Fibroblast of pulmonary artery (primary cell): ENCODE measurements at regions not wholly inside any gene's neighbourhood (a gene's known extent, or its start where the extent isn't known, plus 50 kb on each side); places are given as distances from the start of the nearest gene placed in this dataset.
"Not testable (repeated sequence)": the region's sequence is repeated elsewhere in the genome, so short reads cannot be mapped to it uniquely, and the experiment has no call there.

Source experiments
- DNase-seq: peaks from one replicate; pipeline ENCODE4 v3.0.0-alpha.2; 2010; ENCODE audit warnings: low read depth
- H3K4me3 ChIP-seq: replicated peaks from 2 replicates; pipeline ENCODE4 v1.5.1; 2011; ENCODE audit warnings: low read depth, mild to moderate bottlenecking, control low read depth, low read length, moderate library complexity
- TF ChIP-seq, protein P1 (sequence below): IDR thresholded peaks from 2 replicates; pipeline ENCODE4 v1.5.1; 2011; ENCODE audit warnings: mild to moderate bottlenecking, control low read depth, low read length, inconsistent platforms; ENCODE audit errors: missing control alignments

DNA sequence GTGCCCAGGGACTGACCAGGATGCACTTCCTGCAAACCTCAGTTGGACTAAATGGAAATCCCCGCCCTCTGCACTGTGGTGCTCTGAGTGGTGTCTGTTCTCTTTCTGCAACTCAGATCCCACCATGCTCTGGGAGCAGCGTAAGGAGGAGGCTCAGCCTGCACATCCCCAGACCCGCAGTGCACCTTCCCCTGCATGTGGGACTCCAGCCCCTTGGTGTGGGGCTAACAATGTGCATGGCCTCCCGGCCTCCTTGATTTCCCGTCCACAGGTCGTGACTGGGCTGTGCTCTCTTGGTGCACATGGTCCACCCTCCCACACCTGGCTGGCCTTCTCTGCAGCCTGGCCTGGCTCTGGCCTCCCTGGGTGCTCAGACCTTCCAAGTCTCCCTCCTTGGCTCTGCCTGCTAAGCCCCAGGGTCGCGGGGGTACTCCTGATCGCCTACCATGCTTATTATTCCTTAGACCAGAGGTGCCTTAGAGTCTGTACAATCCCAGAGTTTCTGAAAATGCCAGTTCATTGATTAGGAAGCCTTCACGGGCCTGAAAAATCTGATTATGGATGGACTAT lies 397.5 kb downstream of the IRX2 start:
- no peak for DNase-seq
- TF ChIP-seq, protein P1, sequence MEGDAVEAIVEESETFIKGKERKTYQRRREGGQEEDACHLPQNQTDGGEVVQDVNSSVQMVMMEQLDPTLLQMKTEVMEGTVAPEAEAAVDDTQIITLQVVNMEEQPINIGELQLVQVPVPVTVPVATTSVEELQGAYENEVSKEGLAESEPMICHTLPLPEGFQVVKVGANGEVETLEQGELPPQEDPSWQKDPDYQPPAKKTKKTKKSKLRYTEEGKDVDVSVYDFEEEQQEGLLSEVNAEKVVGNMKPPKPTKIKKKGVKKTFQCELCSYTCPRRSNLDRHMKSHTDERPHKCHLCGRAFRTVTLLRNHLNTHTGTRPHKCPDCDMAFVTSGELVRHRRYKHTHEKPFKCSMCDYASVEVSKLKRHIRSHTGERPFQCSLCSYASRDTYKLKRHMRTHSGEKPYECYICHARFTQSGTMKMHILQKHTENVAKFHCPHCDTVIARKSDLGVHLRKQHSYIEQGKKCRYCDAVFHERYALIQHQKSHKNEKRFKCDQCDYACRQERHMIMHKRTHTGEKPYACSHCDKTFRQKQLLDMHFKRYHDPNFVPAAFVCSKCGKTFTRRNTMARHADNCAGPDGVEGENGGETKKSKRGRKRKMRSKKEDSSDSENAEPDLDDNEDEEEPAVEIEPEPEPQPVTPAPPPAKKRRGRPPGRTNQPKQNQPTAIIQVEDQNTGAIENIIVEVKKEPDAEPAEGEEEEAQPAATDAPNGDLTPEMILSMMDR: no peak
- H3K4me3 ChIP-seq: no peak overlapping the region

DNA sequence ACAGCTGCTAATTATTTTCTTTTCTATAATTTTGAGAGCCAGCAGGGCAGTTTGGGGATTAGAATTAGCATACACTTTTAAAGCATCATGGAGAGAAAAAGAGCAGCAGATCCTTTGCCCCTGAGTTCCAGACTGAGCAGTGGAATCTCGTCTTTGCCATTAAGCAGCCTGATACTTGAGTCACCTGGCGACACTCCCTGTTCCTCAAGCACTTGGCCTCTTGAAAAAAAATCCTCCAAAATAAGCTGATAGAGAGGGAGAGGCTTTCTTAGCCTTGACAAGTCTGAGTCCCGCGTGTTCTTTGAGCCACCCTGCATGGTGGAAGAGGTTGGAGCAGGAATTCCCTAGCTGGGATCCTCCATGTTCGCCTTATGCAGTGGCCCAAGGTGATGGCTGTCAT lies 398.3 kb downstream of the IRX2 start:
- DNase-seq: no peak
- TF ChIP-seq, protein P1: no peak
- H3K4me3 ChIP-seq: no peak overlapping the region

DNA sequence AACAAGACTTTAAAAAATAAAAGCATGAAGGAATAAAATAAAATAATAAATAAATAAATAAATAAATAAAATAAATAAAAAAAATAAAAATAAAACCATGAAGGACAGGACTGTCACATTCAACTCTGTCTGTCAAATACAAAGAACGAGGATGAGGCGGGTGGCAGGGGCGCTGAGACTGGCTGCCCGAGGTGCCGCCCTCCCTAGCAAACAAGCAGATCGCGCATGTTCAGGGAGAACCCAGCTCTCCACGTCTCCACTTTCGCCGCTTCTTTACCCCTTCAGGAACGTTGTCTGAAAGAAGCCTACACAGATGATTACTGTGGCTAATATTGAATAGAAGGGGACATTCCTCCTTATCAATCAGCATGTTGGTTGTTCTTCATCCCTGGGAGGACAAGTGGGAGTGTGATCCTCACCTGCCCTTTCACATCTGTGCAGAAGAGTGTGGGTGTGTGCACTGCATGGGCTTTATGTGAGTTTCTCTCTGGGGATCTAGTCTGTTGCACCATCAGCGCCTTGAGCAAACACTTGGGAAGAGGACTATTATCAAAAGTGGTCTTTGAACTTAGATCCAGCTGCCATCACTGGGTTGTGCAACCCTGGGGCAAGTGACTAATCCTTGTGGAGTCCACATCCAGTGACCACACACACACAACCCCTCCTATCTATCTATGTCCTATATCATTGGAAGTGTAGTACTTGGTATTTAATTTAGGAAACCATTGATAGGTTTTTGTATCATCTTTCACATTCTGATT lies 399.2 kb downstream of the IRX2 start:
- TF ChIP-seq, protein P1: no peak
- DNase-seq: no peak
- H3K4me3 ChIP-seq: no peak overlapping the region

DNA sequence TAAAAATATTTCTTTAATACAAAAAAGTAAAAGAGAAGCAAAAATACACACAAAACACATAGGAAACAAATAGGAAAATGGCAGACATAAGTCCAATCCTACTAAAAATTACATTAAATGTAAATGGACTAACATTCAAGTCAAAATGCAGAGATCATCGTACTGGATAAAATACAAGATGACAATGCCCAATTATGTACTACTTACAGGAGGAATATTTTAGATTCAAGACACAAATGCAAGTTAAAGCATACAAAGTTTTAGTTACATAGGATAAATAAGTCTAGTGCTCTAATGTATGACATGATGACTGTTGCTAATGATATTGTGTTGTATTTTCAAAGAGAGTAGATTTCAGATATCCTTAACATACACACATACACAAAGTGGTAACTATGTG lies 401.7 kb downstream of the IRX2 start:
- DNase-seq, H3K4me3 ChIP-seq: not testable (repeated sequence)

DNA sequence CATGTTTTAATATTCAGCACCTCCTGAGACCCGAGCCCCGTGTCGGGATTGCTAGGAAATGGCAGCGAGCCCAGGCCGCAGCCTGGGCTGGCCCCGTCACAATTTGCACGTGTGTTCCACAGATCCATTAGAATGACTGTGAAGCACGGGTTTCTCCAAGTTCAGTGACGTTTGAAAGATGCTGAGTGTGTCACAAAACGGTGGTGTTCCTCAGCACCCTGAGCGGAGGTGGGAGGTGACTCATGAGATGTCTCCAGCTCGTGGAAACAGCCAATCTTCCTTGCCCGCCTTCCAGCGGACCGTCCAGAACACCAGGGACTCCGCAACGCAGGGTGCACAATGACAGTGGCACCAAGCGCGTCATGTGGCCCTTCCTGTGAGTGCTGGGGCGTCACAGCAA lies 412.8 kb downstream of the IRX2 start:
- DNase-seq: no peak
- TF ChIP-seq, protein P1: no peak
- H3K4me3 ChIP-seq: no peak overlapping the region

DNA sequence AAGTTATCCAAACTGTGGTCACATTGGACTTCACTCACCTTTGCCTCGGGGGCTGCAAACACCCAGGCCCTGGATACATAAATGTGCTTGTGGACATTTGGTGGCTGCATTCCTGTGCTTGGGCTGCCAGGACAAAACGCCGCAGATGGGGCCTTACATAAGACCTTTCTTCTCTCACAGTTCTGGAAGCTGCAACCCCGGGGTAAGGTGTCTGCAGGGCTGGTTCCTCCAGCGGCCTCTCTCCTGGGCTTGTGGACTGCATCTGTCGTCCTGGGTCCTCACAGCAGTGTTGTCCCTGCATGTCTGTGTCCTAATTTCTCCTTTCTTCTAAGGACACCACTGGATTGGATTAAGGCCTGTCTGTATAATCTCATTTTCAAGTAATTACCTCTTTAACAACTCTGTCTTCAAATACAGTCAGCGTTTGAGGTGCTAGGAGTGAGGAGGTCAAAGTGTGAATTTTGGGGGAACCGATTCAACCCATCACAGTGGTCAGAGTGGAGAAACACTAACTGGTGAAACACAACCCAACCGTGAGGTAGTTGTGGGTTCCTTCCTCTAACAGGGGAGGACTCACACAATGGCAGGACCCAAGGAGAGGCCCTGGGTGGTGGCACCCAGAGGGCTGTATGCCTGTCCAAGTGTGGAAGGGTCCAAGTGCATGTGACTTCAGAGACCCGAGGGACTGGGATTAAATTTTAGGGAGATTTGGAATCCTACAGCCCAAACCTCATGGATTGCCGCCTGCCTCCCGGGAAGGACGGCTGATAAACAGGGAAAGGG lies 415.6 kb downstream of the IRX2 start:
- H3K4me3 ChIP-seq: no peak overlapping the region
- TF ChIP-seq, protein P1: no peak
- DNase-seq: no peak

DNA sequence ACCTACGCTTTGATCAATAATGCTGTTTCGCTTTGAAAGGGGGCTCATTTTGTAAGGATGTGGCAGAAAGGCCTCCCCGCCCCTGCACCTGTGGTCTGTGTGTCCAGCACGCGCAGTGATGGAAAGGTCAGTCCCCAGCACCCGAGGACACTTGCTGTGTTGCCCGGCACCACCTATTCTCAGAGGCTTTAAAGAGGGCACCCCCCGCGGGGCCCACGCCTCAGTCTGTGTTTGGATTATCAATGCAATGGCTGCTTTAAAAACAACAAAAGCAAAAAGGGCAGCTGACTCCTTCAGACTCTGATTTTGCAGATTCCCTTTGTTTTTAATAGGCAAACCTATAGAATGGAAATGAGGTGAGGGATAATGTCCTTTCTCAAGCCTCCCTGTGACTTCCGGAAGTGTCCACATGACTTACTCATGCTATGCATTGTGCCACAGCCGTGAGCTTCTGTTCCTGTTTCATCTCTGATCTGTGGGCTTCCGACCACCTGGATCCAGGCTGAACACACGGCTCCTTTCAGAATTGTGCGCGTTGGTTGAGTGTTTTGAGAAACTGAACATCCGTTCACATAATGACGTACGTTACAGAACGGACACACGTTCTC lies 416.2 kb downstream of the IRX2 start:
- TF ChIP-seq, protein P1: no peak
- H3K4me3 ChIP-seq: no peak overlapping the region
- DNase-seq: no peak
